ENCODE measurements at regions not wholly inside any gene's neighbourhood (a gene's known extent, or its start where the extent isn't known, plus 50 kb on each side); places are given as distances from the start of the nearest gene placed in this dataset.

GRCh38 chr11:95459291-95460042 is 228.5 kb upstream of the SESN3 start:
- no peak overlapping the region for H3K27ac Mint-ChIP-seq
- Histone ChIP-seq H3K4me3 (no peak overlapping the region), H3K4me1 (no peaks in the 10 kb centered on the region), H3K9me3 (ENCODE audit: low read depth) (no peaks in the 10 kb centered on the region), H3K27ac (no peak overlapping the region), H3K4me2 (no peak overlapping the region), H3K36me3 (no peaks in the 10 kb centered on the region), H3K79me2 (ENCODE audit: low read depth) (no peaks in the 10 kb centered on the region), H2AFZ (replicated peaks) (peak overlapping the region; percentile 6), H3K27me3 (no peaks in the 10 kb centered on the region), H3F3A (ENCODE audit: low read depth) (no peaks in the 10 kb centered on the region), H3K9ac (no peak overlapping the region), H4K20me1 (ENCODE audit: low read depth) (no peaks in the 10 kb centered on the region)
- H3K4me1 Mint-ChIP-seq, result no peaks in the 10 kb centered on the region
- no peaks in the 10 kb centered on the region for H3K36me3 Mint-ChIP-seq
- peaks cover 2% of the 10 kb centered on the region for H3K9me3 Mint-ChIP-seq
- no peak overlapping the region for H3K4me3 Mint-ChIP-seq
- DNase-seq (ENCODE audit: low spot score), result no peak
- TF ChIP-seq EZH2 (IDR thresholded peaks at IDR 0.05) (no peak), EZH2phosphoT487 (IDR thresholded peaks at IDR 0.05) (no peak)
- TF ChIP-seq, protein P1, sequence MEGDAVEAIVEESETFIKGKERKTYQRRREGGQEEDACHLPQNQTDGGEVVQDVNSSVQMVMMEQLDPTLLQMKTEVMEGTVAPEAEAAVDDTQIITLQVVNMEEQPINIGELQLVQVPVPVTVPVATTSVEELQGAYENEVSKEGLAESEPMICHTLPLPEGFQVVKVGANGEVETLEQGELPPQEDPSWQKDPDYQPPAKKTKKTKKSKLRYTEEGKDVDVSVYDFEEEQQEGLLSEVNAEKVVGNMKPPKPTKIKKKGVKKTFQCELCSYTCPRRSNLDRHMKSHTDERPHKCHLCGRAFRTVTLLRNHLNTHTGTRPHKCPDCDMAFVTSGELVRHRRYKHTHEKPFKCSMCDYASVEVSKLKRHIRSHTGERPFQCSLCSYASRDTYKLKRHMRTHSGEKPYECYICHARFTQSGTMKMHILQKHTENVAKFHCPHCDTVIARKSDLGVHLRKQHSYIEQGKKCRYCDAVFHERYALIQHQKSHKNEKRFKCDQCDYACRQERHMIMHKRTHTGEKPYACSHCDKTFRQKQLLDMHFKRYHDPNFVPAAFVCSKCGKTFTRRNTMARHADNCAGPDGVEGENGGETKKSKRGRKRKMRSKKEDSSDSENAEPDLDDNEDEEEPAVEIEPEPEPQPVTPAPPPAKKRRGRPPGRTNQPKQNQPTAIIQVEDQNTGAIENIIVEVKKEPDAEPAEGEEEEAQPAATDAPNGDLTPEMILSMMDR (IDR thresholded peaks at IDR 0.05), result no peak
- peaks cover 2% of the 10 kb centered on the region for H3K27me3 Mint-ChIP-seq (ENCODE audit: insufficient read depth, low read depth)

DNA sequence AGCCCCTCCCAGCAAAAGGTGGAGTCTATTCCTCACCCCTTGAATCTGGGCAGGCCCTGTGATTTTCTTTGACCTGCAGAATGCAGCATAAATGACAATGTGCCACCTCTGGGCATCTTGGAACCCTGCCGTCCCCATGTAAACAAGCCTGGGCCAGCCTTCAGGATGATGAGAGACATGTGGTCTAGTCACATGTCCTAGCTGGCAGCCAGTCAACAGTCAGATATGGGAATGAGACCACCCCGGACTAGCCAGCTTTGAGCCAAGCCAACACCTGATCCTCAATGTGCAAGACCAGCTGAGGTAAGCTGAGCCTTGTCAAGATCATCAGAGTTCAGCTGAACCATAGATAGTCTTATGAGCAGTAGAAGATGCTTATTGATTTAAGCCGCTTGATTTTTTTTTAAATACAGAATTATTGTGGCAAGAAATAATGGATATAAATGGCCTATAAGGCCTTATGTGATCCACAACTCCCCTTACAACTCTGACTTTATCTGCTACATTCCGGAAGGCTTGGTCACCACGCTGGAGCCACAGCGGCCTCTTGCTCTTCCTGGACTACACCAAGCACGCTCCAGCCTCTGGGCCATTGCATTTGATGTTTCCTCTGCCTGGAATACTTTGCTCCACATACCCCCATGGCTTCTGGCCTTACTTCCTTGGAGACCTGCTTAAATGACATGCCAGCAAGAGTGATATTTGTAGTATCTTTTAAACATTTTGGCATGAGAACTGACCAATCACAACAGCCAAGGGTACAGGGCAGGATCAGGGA is 225.9 kb upstream of the SESN3 start:
- no peak overlapping the region for H3K4me3 ChIP-seq
- H2AFZ ChIP-seq (replicated peaks), result no peak overlapping the region
- Mint-ChIP-seq H3K36me3 (no peaks in the 10 kb centered on the region), H3K9me3 (peaks cover 2% of the 10 kb centered on the region), H3K27ac (no peak overlapping the region), H3K27me3 (ENCODE audit: insufficient read depth, low read depth) (peaks cover 2% of the 10 kb centered on the region), H3K4me3 (no peak overlapping the region), H3K4me1 (peaks cover 11% of the 10 kb centered on the region)
- TF ChIP-seq EZH2phosphoT487 (IDR thresholded peaks at IDR 0.05) (no peak), EZH2 (IDR thresholded peaks at IDR 0.05) (no peak)
- TF ChIP-seq, protein P1 (IDR thresholded peaks at IDR 0.05), result no peak
- no peaks in the 10 kb centered on the region for H3K36me3 ChIP-seq
- no peaks in the 10 kb centered on the region for H3F3A ChIP-seq (ENCODE audit: low read depth)
- H3K79me2 ChIP-seq (ENCODE audit: low read depth), result no peaks in the 10 kb centered on the region
- H3K4me1 ChIP-seq, result no peaks in the 10 kb centered on the region
- no peaks in the 10 kb centered on the region for H3K9me3 ChIP-seq (ENCODE audit: low read depth)
- H3K9ac ChIP-seq, result no peak overlapping the region
- H3K27ac ChIP-seq, result no peak overlapping the region
- H3K27me3 ChIP-seq, result no peaks in the 10 kb centered on the region
- no peak overlapping the region for H3K4me2 ChIP-seq
- no peak for DNase-seq (ENCODE audit: low spot score)
- H4K20me1 ChIP-seq (ENCODE audit: low read depth), result no peaks in the 10 kb centered on the region

DNA sequence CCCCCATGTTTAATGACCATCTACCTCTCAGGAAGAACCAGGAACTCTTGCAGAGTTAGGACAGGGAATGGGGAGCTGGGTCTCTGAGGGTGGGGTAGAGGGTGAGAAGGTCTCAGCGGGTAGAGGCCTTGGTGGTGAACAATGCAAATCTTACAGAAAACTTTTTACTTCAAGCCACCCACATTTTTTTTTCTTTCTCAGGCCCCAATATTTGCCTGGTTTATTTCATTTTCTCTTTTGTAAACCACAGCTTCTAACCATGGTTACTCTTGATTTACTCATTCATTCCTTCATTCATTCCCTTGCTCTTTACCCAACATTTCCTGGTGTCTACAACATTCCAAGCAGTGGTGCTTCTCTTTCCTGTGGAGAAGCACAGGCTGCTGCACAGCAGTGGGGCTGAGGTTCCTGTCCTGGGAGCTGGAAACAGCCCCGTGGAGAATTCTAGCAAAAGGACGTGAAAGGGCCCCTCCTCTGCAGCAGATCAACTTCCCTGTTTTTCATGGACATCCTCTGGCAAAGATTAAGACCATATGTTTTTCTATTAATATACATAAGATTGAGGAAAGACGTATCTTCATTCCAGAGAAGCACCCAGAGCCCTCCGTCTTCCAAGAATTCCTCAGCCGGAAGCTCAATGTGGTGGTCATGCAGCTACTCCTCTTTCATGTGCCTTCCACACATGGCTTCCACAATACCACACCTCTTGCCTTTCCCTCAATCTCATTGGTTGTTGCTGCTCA is 224.4 kb upstream of the SESN3 start:
- Mint-ChIP-seq H3K9me3 (no peaks in the 10 kb centered on the region), H3K27me3 (ENCODE audit: insufficient read depth, low read depth) (no peaks in the 10 kb centered on the region), H3K4me3 (no peak overlapping the region), H3K36me3 (no peaks in the 10 kb centered on the region), H3K27ac (no peak overlapping the region), H3K4me1 (peaks cover 11% of the 10 kb centered on the region)
- Histone ChIP-seq H3K4me2 (no peak overlapping the region), H3K4me1 (no peaks in the 10 kb centered on the region), H3F3A (ENCODE audit: low read depth) (no peaks in the 10 kb centered on the region), H3K9me3 (ENCODE audit: low read depth) (no peaks in the 10 kb centered on the region), H3K9ac (no peak overlapping the region), H2AFZ (replicated peaks) (no peak overlapping the region), H3K4me3 (no peak overlapping the region), H4K20me1 (ENCODE audit: low read depth) (no peaks in the 10 kb centered on the region), H3K27me3 (no peaks in the 10 kb centered on the region), H3K27ac (no peak overlapping the region), H3K79me2 (ENCODE audit: low read depth) (no peaks in the 10 kb centered on the region), H3K36me3 (no peaks in the 10 kb centered on the region)
- DNase-seq (ENCODE audit: low spot score), result no peak
- TF ChIP-seq EZH2phosphoT487 (IDR thresholded peaks at IDR 0.05) (no peak), EZH2 (IDR thresholded peaks at IDR 0.05) (no peak)
- TF ChIP-seq, protein P1 (IDR thresholded peaks at IDR 0.05), result no peak
